Esophagus (tissue), 2 donors: ENCODE measurements at regions not wholly inside any gene's neighbourhood (a gene's known extent, or its start where the extent isn't known, plus 50 kb on each side); places are given as distances from the start of the nearest gene placed in this dataset.

Experiments used
- H3K27ac ChIP-seq, 2 donors: one replicate each; pipeline ENCODE4 v1.5.1; 2013; ENCODE audit warnings: low read depth in 2 of 2, mild to moderate bottlenecking in 2 of 2, inconsistent platforms in 1 of 2, low read length in 1 of 2, moderate library complexity in 1 of 2
- H3K27me3 ChIP-seq, 2 donors: one replicate each; pipeline ENCODE4 v1.6.1; 2013; ENCODE audit warnings: low read length in 2 of 2, control low read depth in 1 of 2, mild to moderate bottlenecking in 1 of 2; ENCODE audit not compliant: insufficient read depth in 2 of 2, control insufficient read depth in 1 of 2
- H3K36me3 ChIP-seq, 2 donors: one replicate each; pipeline ENCODE4 v1.6.1; 2013; ENCODE audit warnings: low read length in 1 of 2; ENCODE audit not compliant: control insufficient read depth in 2 of 2, insufficient read depth in 2 of 2
- H3K4me1 ChIP-seq, 2 donors: one replicate each; pipeline ENCODE4 v1.6.1; 2013; ENCODE audit warnings: low read length in 1 of 2; ENCODE audit not compliant: control insufficient read depth in 2 of 2, insufficient read depth in 2 of 2
- H3K4me3 ChIP-seq, 2 donors: one replicate each; pipeline ENCODE4 v1.5.1; 2013; ENCODE audit warnings: low read length in 2 of 2, mild to moderate bottlenecking in 2 of 2, low read depth in 1 of 2, moderate library complexity in 1 of 2
- H3K9me3 ChIP-seq, 2 donors: one replicate each; pipeline ENCODE4 v1.6.1; 2013; ENCODE audit warnings: mild to moderate bottlenecking in 2 of 2, low read depth in 1 of 2, low read length in 1 of 2, moderate library complexity in 1 of 2; ENCODE audit not compliant: control insufficient read depth in 2 of 2, insufficient read depth in 1 of 2
- WGBS, 2 donors: extraction: QIAGEN DNeasy Blood & Tissue Kit; methylation state at CpG; one replicate each; pipeline ENCODE4 v1.1.7; 2013; 5-methylcytosine and 5-hydroxymethylcytosine counted together
- donor health status: healthy with polysubstance abuse.
- donor health status: Bipolar disorder and iron deficiency.

DNA sequence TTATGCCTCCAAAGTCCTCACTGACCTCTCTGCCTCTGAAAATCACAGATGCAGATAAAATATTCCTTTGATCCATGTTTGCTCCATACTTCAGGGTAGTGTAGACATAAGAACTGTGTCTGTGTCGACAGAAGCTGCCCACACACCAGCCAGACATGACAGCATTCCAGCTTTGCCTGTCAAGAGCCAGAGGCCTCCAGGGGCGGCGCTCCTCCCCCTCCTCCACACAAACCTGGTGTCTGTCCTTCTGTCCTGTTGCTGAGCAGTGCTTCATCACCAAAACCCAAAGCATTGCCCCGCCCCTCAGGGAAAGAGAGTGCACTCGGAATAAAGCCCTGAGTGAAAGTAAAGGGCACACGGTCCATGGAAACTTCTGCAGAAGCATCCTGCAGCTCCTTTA, 379.4 kb downstream of the FBXW7 start:
- H3K4me3 ChIP-seq = no peak overlapping the region
- 82 to 84% methylated on average over 6 of the region's 6 CpGs for WGBS, 2 donors
- H3K36me3 ChIP-seq = no peaks in the 10 kb centered on the region
- no peaks in the 10 kb centered on the region for H3K9me3 ChIP-seq
- no peaks in the 10 kb centered on the region for H3K27me3 ChIP-seq
- H3K27ac ChIP-seq = no peak overlapping the region
- H3K4me1 ChIP-seq = no peaks in the 10 kb centered on the region

- no peaks in the 10 kb centered on the region for H3K4me1 ChIP-seq
- no peaks in the 10 kb centered on the region for H3K36me3 ChIP-seq
- 81 to 88% methylated on average over 3 of the region's 3 CpGs for WGBS, 2 donors
- H3K27me3 ChIP-seq = no peaks in the 10 kb centered on the region
- no peak overlapping the region for H3K27ac ChIP-seq
- H3K9me3 ChIP-seq = no peaks in the 10 kb centered on the region
- H3K4me3 ChIP-seq = no peak overlapping the region
Observed at GRCh38 chr4:152155070-152155469, 380.8 kb downstream of the FBXW7 start.

DNA sequence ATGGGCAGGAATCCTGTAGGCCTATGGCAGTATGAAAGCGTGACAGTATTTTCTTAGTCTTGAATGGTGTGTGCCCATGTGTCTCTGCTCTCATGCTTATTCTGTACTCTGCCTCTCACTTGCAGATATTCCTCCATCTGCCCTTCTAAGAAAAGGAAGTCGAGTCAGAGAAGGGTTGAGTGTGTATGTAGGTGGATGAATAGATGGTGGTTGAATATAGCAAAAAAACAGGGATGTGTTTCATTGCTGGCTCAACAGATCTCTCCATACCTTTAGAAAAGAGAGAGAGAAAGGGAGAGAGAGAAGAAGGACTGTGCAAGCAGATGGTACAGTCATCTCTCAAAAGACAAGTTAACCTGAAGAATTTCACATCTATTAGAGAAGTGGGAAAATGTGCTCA, 381.5 kb downstream of the FBXW7 start:
- Histone ChIP-seq H3K4me1 (no peaks in the 10 kb centered on the region), H3K4me3 (no peak overlapping the region), H3K27ac (no peak overlapping the region), H3K9me3 (no peaks in the 10 kb centered on the region), H3K27me3 (no peaks in the 10 kb centered on the region), H3K36me3 (no peaks in the 10 kb centered on the region)
- WGBS, 2 donors = 85 to 86% methylated on average over 2 of the region's 2 CpGs

DNA sequence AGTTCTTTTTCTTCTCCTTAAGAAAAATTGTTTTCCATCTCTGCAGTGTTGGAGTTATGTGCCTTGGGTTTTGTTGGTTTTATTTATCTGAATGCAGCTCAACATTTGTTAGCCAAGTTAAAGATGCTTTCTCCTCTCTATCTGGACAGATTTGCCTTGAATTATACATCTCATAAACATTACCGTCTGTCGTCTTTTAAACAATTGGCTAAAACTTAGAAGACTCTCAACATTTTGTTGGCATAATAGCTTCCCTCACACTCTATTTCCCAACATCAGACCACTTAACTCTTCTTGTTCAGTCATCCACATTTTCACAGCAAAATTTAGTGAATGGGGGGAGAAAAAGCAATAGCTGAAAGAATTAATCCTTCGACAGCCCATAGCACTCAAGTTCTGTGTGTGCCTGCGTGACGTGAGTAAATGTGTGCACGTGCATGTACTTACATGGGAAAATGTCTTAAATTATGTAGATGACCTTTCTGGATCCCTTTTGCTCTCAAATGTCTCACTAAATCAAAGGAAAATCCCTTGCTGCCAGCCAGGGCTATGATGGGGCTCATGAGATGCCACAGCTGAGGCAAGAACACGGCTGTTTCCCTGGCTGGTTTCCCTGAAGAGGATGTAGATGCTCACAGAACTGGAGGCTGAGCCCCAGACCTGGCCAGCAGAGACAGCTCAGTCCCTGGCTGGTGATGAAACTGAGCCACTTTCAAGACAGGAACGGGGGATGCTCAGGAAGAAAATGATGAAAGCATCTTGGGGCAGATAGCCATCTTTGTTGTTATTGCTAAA, 382.2 kb downstream of the FBXW7 start:
- Histone ChIP-seq H3K27ac (no peak overlapping the region), H3K27me3 (no peaks in the 10 kb centered on the region), H3K4me3 (no peak overlapping the region), H3K36me3 (no peaks in the 10 kb centered on the region), H3K4me1 (no peaks in the 10 kb centered on the region), H3K9me3 (no peaks in the 10 kb centered on the region)
- 75 to 81% methylated on average over 8 of the region's 8 CpGs for WGBS, 2 donors

DNA sequence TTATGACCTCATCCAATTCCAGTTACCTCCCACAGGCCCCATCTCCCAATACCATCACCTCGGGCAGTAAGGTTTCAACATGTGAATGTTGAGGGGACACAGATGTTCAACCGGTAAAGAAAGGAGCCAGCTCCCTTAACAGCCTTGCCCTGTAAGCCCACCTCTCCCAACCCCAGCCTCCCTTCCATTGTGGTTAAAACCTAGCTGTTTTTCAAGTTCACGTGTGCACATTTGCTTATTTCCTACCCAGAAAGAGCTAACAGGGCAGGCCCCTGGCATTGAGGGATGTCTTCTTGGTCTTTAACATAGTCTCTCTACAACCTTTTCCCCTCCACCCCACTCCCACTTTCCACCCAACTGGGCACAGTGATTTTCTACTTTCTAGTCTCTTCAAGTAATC, 385.7 kb downstream of the FBXW7 start:
- no peak overlapping the region for H3K27ac ChIP-seq
- H3K27me3 ChIP-seq = no peaks in the 10 kb centered on the region
- no peaks in the 10 kb centered on the region for H3K4me1 ChIP-seq
- H3K9me3 ChIP-seq = no peaks in the 10 kb centered on the region
- no peaks in the 10 kb centered on the region for H3K36me3 ChIP-seq
- WGBS, 2 donors = 87 to 88% methylated on average over 3 of the region's 3 CpGs
- no peak overlapping the region for H3K4me3 ChIP-seq

- no peaks in the 10 kb centered on the region for H3K4me1 ChIP-seq
- no peak overlapping the region for H3K4me3 ChIP-seq
- H3K27ac ChIP-seq = no peak overlapping the region
- 72 to 85% methylated on average over 3 of the region's 3 CpGs for WGBS, 2 donors
- H3K27me3 ChIP-seq = no peaks in the 10 kb centered on the region
- no peaks in the 10 kb centered on the region for H3K9me3 ChIP-seq
- no peaks in the 10 kb centered on the region for H3K36me3 ChIP-seq
Observed at GRCh38 chr4:152149745-152150144, 386.1 kb downstream of the FBXW7 start.

- Histone ChIP-seq H3K36me3 (no peaks in the 10 kb centered on the region), H3K27ac (no peak overlapping the region), H3K4me1 (no peaks in the 10 kb centered on the region), H3K27me3 (no peaks in the 10 kb centered on the region), H3K9me3 (no peaks in the 10 kb centered on the region), H3K4me3 (no peak overlapping the region)
- 69 to 70% methylated on average over 2 of the region's 2 CpGs for WGBS, 2 donors
Observed at GRCh38 chr4:152148057-152148456, 387.2 kb upstream of the GATB start.

- H3K36me3 ChIP-seq = no peaks in the 10 kb centered on the region
- 42 to 46% methylated on average over 1 of the region's 1 CpG for WGBS, 2 donors
- H3K27me3 ChIP-seq = no peaks in the 10 kb centered on the region
- H3K4me3 ChIP-seq = no peak overlapping the region
- H3K9me3 ChIP-seq = no peaks in the 10 kb centered on the region
- H3K27ac ChIP-seq = no peak overlapping the region
- no peaks in the 10 kb centered on the region for H3K4me1 ChIP-seq
Observed at GRCh38 chr4:152146244-152146643, 385.4 kb upstream of the GATB start.

DNA sequence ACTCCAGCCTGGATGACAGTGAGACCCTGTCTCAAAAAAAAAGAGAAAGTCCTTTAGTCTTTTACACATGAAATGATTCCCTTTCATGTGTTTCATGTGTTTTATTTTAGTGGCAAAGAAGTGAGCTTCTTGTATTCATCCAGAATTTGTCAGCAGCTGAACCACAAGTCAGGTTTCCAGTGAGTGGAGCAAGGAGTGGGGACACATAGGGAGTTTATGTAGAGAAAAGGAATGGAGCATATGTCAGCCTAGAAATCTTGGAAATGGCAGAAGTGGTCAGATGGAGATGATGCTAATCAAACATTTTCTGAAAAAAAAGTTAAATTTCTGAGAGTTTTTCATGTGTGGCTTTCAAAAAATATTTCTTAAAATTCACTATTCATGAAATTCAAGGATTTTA, 383.0 kb upstream of the GATB start:
- Histone ChIP-seq H3K4me1 (no peaks in the 10 kb centered on the region), H3K27me3 (no peaks in the 10 kb centered on the region), H3K4me3 (no peak overlapping the region), H3K36me3 (no peaks in the 10 kb centered on the region), H3K9me3 (no peaks in the 10 kb centered on the region), H3K27ac (no peak overlapping the region)

- H3K4me3 ChIP-seq = no peak overlapping the region
- H3K36me3 ChIP-seq = no peaks in the 10 kb centered on the region
- no peaks in the 10 kb centered on the region for H3K9me3 ChIP-seq
- H3K27me3 ChIP-seq = peaks cover 0 to 3% of the 10 kb centered on the region in 2 donors
- no peak overlapping the region for H3K27ac ChIP-seq
- no peaks in the 10 kb centered on the region for H3K4me1 ChIP-seq
- 83 to 86% methylated on average over 3 of the region's 3 CpGs for WGBS, 2 donors
Observed at GRCh38 chr4:152138451-152138850, 377.6 kb upstream of the GATB start.
